M059J (cell line): ENCODE measurements at regions not wholly inside any gene's neighbourhood (a gene's known extent, or its start where the extent isn't known, plus 50 kb on each side); places are given as distances from the start of the nearest gene placed in this dataset.
A peak's percentile ranks its signal among the peaks of the same experiment; 100 is the strongest.

ENCODE experiments used
- DNase-seq: peaks from one replicate; pipeline ENCODE4 v3.0.0-alpha.2; 2012; ENCODE audit warnings: low read depth

DNA sequence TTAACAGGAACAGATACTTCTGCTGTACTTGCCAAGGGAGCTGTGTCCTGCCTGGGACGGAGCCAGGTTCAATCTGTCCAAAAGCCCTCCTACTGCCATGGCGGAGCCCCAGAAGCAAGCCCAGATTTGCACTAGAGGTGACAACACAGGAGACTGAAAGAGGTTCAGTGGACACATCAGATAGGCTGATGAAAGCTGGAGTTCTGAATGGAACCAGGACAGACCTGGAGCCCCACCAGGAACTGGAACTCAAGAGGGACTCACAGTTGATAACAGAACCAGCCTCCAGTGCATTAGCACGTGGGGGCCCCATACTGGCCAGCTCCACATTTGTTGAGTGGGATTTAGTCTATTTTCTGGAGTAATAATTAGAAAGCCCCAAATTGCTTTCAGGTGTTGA lies 315.5 kb downstream of the ARRDC4 start:
- DNase-seq, result no peak

GRCh38 chr15:98277602-98278001 lies 317.1 kb downstream of the ARRDC4 start:
- DNase-seq, result no peak

GRCh38 chr15:98280284-98280975 lies 319.9 kb downstream of the ARRDC4 start:
- DNase-seq, result no peak

GRCh38 chr15:98281130-98281529 lies 320.6 kb downstream of the ARRDC4 start:
- no peak for DNase-seq

- no peak for DNase-seq
Measured at GRCh38 chr15:98282656-98283332, 322.3 kb downstream of the ARRDC4 start.

DNA sequence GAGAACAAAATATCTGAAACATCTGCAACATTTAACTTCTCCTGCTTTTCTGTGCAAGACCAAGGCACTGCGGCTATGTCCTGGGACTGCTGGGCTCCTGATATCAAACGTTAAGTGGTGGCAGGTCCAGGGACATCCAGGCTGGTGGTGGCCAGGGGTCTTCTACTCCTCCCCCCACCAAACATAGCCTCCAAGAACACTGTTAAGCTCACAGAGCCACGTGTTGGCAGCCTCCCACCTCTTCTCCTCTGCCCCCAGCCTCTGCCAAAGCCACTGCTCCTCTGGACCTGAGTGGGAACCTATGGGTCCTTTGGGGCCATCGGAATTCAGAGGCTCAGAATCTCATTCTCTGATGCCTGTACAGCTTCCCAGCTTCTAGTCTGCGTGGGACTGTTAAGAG lies 325.7 kb downstream of the ARRDC4 start:
- no peak for DNase-seq

DNA sequence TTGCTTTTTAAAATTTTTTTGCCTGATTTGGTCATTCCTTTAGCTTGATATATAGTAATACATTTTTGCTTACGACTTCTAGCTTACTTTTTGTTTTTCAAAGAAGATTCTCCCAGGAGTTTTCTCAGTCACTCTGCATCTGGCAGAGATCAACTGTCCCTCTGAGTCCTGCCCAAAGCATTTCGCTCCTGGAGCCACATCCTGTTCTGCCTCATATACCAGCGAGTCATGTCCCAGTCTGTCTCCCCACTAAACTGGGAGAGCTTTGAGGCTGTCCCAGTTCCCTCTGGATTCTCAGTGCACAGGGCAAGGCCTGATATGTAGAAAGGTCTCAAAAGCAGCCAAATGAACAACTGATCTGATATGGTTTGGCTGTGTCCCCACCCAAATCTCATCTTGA lies 326.3 kb downstream of the ARRDC4 start:
- peak; percentile 8 for DNase-seq

- no peak for DNase-seq
Measured at GRCh38 chr15:98288091-98288590, 327.6 kb downstream of the ARRDC4 start.

GRCh38 chr15:98289747-98290146 lies 329.2 kb downstream of the ARRDC4 start:
- no peak for DNase-seq

- peak; percentile 21 for DNase-seq
Measured at GRCh38 chr15:98292442-98293240, 332.1 kb downstream of the ARRDC4 start.

- DNase-seq, result no peak
Measured at GRCh38 chr15:98294126-98294525, 333.6 kb downstream of the ARRDC4 start.

GRCh38 chr15:98295101-98295759 lies 334.7 kb downstream of the ARRDC4 start:
- peak; percentile 53 for DNase-seq

- no peak for DNase-seq
Measured at GRCh38 chr15:98296653-98297052, 336.1 kb downstream of the ARRDC4 start.

- DNase-seq, result no peak
Measured at GRCh38 chr15:98304371-98304770, 343.9 kb downstream of the ARRDC4 start.

DNA sequence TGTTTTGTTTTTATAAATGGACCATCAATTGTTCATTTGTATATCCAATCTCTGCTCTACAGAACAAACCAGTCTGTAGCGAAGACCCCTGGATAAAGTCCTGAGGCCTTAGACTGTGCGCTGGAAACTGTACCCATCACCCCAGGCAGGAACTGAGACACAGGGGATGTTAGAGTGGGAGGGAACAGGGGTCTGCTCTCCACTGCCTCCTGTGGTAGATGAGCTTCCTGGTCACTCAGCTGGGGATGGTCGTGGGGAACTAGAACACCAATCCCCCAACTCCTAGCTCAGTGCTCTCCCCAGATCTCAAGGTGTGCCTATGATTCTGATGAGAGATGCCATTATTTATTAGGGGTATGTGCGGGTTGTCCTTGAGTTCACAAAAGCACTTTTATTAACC lies 340.2 kb upstream of the IGF1R start:
- DNase-seq, result no peak

DNA sequence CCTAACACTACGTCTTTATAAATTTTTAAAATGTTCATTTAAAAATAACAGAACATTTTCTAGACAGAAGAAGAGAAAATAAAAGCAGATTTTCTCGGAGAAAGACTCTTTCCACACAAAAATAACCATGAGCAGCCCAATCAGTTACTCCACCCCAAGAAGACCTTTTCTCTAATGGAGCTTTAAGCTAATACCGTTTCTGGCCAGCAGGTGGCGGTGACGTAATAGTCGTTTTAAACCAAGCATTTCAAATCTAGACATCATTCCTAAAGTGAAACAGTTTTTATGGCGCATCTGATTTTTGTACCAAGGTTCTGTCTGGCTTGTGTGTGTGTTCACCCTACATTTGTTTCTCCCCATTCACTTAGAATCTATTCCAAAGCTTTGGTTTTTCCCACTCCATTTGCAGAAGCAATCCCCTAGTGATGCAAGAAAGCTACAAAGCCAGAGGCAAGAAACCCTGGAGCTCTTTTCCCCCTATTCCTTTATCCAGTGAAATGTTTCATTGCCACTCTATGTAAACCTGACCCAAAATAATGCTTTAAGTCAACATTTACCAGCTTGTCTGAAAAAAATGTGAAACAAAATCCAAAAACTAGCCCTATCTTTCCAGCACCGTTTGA lies 336.7 kb upstream of the IGF1R start:
- DNase-seq, result peak; percentile 65

- no peak for DNase-seq
Measured at GRCh38 chr15:98312913-98313312, 335.4 kb upstream of the IGF1R start.

- DNase-seq, result no peak
Measured at GRCh38 chr15:98315971-98316370, 332.4 kb upstream of the IGF1R start.

GRCh38 chr15:98321896-98322295 lies 326.4 kb upstream of the IGF1R start:
- DNase-seq, result no peak

GRCh38 chr15:98322581-98322980 lies 325.8 kb upstream of the IGF1R start:
- DNase-seq, result no peak

GRCh38 chr15:98324341-98324970 lies 323.9 kb upstream of the IGF1R start:
- peak; percentile 4 for DNase-seq
